ENCODE measurements at regions not wholly inside any gene's neighbourhood (a gene's known extent, or its start where the extent isn't known, plus 50 kb on each side); places are given as distances from the start of the nearest gene placed in this dataset.

GRCh38 chr7:46707973-46708372, 786.9 kb upstream of the IGFBP3 start:
- Histone ChIP-seq H3K56ac (replicated peaks; ENCODE audit: insufficient read length, low read depth, low read length) (no peak overlapping the region), H2BK15ac (ENCODE audit: low read length) (no peak overlapping the region), H3K9me3 (ENCODE audit: insufficient read depth in 2 of 2, low read depth in 1 of 2, low read length in 1 of 2) (peaks cover 0 to 3% of the 10 kb centered on the region in 2 experiments; a peak in 1 of 4 replicates), H3K79me2 (ENCODE audit: control insufficient read depth in 1 of 2, insufficient read depth in 2 of 2, low read length in 2 of 2) (no peaks in the 10 kb centered on the region), H4K8ac (ENCODE audit: extremely low read depth, insufficient read depth, low read length) (no peak overlapping the region), H4K20me1 (replicated peaks in 1 of 2; ENCODE audit: control insufficient read depth in 1 of 2, insufficient read depth in 2 of 2, low read length in 2 of 2) (no peaks in the 10 kb centered on the region), H2AFZ (ENCODE audit: low read length) (no peak overlapping the region), H3K9ac (replicated peaks in 1 of 4; ENCODE audit: extremely low read depth in 1 of 4, low read depth in 3 of 4, low read length in 3 of 4) (no peak overlapping the region), H4K5ac (ENCODE audit: insufficient read length, low read depth, low read length) (peak overlapping the region; percentile 43), H2BK20ac (ENCODE audit: low read length) (no peak overlapping the region), H3K18ac (ENCODE audit: extremely low read depth, low read length) (no peak overlapping the region), H3K79me1 (ENCODE audit: low read depth, low read length) (no peaks in the 10 kb centered on the region), H4K91ac (replicated peaks; ENCODE audit: insufficient read length, low read length) (no peak overlapping the region), H3K23ac (ENCODE audit: insufficient read length) (no peak overlapping the region), H3K4me1 (replicated peaks in 1 of 4; ENCODE audit: control insufficient read depth in 3 of 4, insufficient read depth in 4 of 4, low read length in 3 of 4) (peaks cover 0 to 3% (median 0%) of the 10 kb centered on the region in 4 experiments; a peak in 2 of 7 replicates), H3K4ac (replicated peaks; ENCODE audit: insufficient read length, low read depth, low read length) (no peak overlapping the region), H3K36me3 (ENCODE audit: control insufficient read depth in 2 of 4, insufficient read depth in 4 of 4, low read length in 3 of 4) (no peaks in the 10 kb centered on the region), H3K27ac (ENCODE audit: low read depth, low read length) (no peak overlapping the region), H2AK5ac (ENCODE audit: low read depth, low read length) (no peak overlapping the region), H2BK5ac (ENCODE audit: low read depth, low read length) (no peak overlapping the region; the same call in 1 of the 2 replicates), H3K14ac (ENCODE audit: insufficient read length) (no peak overlapping the region), H3K4me2 (ENCODE audit: insufficient read depth in 1 of 2, low read depth in 2 of 2, low read length in 2 of 2) (no peak overlapping the region), H3K4me3 (ENCODE audit: extremely low read depth in 1 of 4, insufficient read depth in 2 of 4, low read depth in 3 of 4, low read length in 4 of 4) (no peak overlapping the region), H2BK120ac (replicated peaks; ENCODE audit: low read depth, low read length) (no peak overlapping the region), H3K27me3 (replicated peaks in 1 of 4; ENCODE audit: control insufficient read depth in 3 of 4, extremely low read depth in 1 of 4, insufficient read depth in 3 of 4, low read length in 3 of 4) (no peaks in the 10 kb centered on the region), H2BK12ac (ENCODE audit: low read depth, low read length) (no peak overlapping the region), H3K23me2 (ENCODE audit: low read depth, low read length) (no peaks in the 10 kb centered on the region)
- DNase-seq (ENCODE audit: low read depth in 1 of 2, low spot score in 2 of 2) (no peak), FAIRE-seq (no peak)
- CTCF ChIA-PET (ENCODE audit: partially characterized antibody) = interaction anchor here (0.6 kb wide), 1 partner anchor 304 kb away, joined by 3 read pairs; no protein-coding TSS in a partner anchor
- peak; percentile 55; the same call in 1 of the 2 replicates for TF ChIP-seq POU5F1 (IDR thresholded peaks at IDR 0.05; ENCODE audit: low read depth, low read length)
- no peak for TF ChIP-seq CHD1 (IDR thresholded peaks at IDR 0.05; ENCODE audit: low read depth, low read length)
- POLR2A ChIA-PET (ENCODE audit: partially characterized antibody) = no interaction called here

Measured in H1 (cell line).